Trophoblast cell (in vitro differentiated cells and primary cell): ENCODE measurements at regions not wholly inside any gene's neighbourhood (a gene's known extent, or its start where the extent isn't known, plus 50 kb on each side); places are given as distances from the start of the nearest gene placed in this dataset.

Source experiments
- DNase-seq, 2 donors: peaks; one replicate each; pipeline ENCODE4 v3.0.0-alpha.2; 2016
- H2AFZ ChIP-seq: 2 replicates; pipeline ENCODE4 v1.6.1; 2013; ENCODE audit warnings: low read length, moderate library complexity, mild to moderate bottlenecking; ENCODE audit not compliant: insufficient read depth, poor library complexity
- H2AK5ac ChIP-seq: 2 replicates; pipeline ENCODE4 v1.6.1; 2013; ENCODE audit warnings: mild to moderate bottlenecking, low read length
- H2BK120ac ChIP-seq: 2 replicates; pipeline ENCODE4 v1.6.1; 2013; ENCODE audit warnings: low read length, mild to moderate bottlenecking, moderate library complexity; ENCODE audit not compliant: insufficient read depth, poor library complexity
- H2BK12ac ChIP-seq: 2 replicates; pipeline ENCODE4 v1.6.1; 2013; ENCODE audit warnings: mild to moderate bottlenecking, low read length, moderate library complexity
- H2BK5ac ChIP-seq: 2 replicates; pipeline ENCODE4 v1.6.1; 2013; ENCODE audit warnings: low read length, low read depth, moderate library complexity, mild to moderate bottlenecking; ENCODE audit not compliant: poor library complexity
- H3K14ac ChIP-seq: 2 replicates; pipeline ENCODE4 v1.6.1; 2013; ENCODE audit warnings: mild to moderate bottlenecking, low read length
- H3K18ac ChIP-seq: 2 replicates; pipeline ENCODE4 v1.6.1; 2013; ENCODE audit warnings: mild to moderate bottlenecking, low read length
- H3K23ac ChIP-seq: 2 replicates; pipeline ENCODE4 v1.6.1; 2013; ENCODE audit warnings: low read length
- H3K27ac ChIP-seq: 2 replicates; pipeline ENCODE4 v1.5.1; 2013; ENCODE audit warnings: low read depth, mild to moderate bottlenecking, inconsistent platforms, low read length, moderate library complexity
- H3K27me3 ChIP-seq: 2 replicates; pipeline ENCODE4 v1.6.1; 2013; ENCODE audit warnings: inconsistent platforms, mild to moderate bottlenecking, low read length, moderate library complexity; ENCODE audit not compliant: insufficient read depth
- H3K36me3 ChIP-seq, 2 experiments: 1 replicate in 1 of 2; 2 replicates in 1 of 2; pipeline ENCODE4 v1.6.1; 2013; ENCODE audit warnings: low read length in 2 of 2, mild to moderate bottlenecking in 2 of 2, moderate library complexity in 1 of 2; ENCODE audit not compliant: insufficient read depth in 2 of 2, control insufficient read depth in 1 of 2
- H3K4ac ChIP-seq: 2 replicates; pipeline ENCODE4 v1.6.1; 2013; ENCODE audit warnings: low read depth, mild to moderate bottlenecking, low read length, moderate library complexity
- H3K4me1 ChIP-seq, 2 experiments: 1 replicate in 1 of 2; 2 replicates in 1 of 2; pipeline ENCODE4 v1.6.1; 2013; ENCODE audit warnings: low read length in 2 of 2, mild to moderate bottlenecking in 2 of 2, moderate library complexity in 1 of 2; ENCODE audit not compliant: insufficient read depth in 2 of 2, control insufficient read depth in 1 of 2
- H3K4me2 ChIP-seq: 2 replicates; pipeline ENCODE4 v1.6.1; 2013; ENCODE audit warnings: inconsistent platforms, mild to moderate bottlenecking, low read length, moderate library complexity
- H3K4me3 ChIP-seq: 2 replicates; pipeline ENCODE4 v1.5.1; 2013; ENCODE audit warnings: mild to moderate bottlenecking, low read depth, low read length, inconsistent platforms
- H3K79me1 ChIP-seq: one replicate; pipeline ENCODE4 v1.6.1; 2013; ENCODE audit warnings: low read length
- H3K79me2 ChIP-seq: 2 replicates; pipeline ENCODE4 v1.6.1; 2013; ENCODE audit warnings: low read length, mild to moderate bottlenecking; ENCODE audit not compliant: control insufficient read depth, insufficient read depth, poor library complexity
- H3K9ac ChIP-seq: 2 replicates; pipeline ENCODE4 v1.6.1; 2013; ENCODE audit warnings: mild to moderate bottlenecking, low read length
- H3K9me3 ChIP-seq: 2 replicates; pipeline ENCODE4 v1.6.1; 2013; ENCODE audit warnings: low read depth, mild to moderate bottlenecking, control low read depth, inconsistent platforms, low read length; ENCODE audit not compliant: insufficient read depth
- H4K12ac ChIP-seq: 2 replicates; pipeline ENCODE4 v1.6.1; 2013; ENCODE audit warnings: low read depth, mild to moderate bottlenecking, low read length, moderate library complexity
- H4K8ac ChIP-seq: 2 replicates; pipeline ENCODE4 v1.6.1; 2013; ENCODE audit warnings: low read depth, mild to moderate bottlenecking, low read length, moderate library complexity
- H4K91ac ChIP-seq: one replicate; pipeline ENCODE4 v1.6.1; 2013; ENCODE audit warnings: low read depth, mild to moderate bottlenecking, low read length, moderate library complexity
- WGBS: extraction: QIAGEN DNeasy Blood & Tissue Kit; methylation state at CpG from one replicate; pipeline ENCODE4 v1.1.7; 2013; ENCODE audit warnings: missing lambda C conversion rate; ENCODE audit not compliant: insufficient read length, insufficient coverage; ENCODE audit errors: extremely low coverage; 5-methylcytosine and 5-hydroxymethylcytosine counted together

- Histone ChIP-seq H3K18ac (no peak overlapping the region), H3K4me3 (no peak overlapping the region), H2BK12ac (no peak overlapping the region), H3K4me2 (no peak overlapping the region), H3K4ac (no peak overlapping the region), H2BK5ac (no peak overlapping the region), H3K79me2 (no peaks in the 10 kb centered on the region), H3K27ac (no peak overlapping the region), H4K12ac (no peak overlapping the region), H3K9me3 (peaks cover 58% of the 10 kb centered on the region), H3K14ac (no peak overlapping the region), H4K8ac (no peak overlapping the region), H4K91ac (no peak overlapping the region), H2BK120ac (no peak overlapping the region), H2AFZ (no peak overlapping the region), H3K9ac (no peak overlapping the region), H3K4me1 (no peaks in the 10 kb centered on the region), H2AK5ac (no peak overlapping the region), H3K36me3 (no peaks in the 10 kb centered on the region), H3K27me3 (no peaks in the 10 kb centered on the region), H3K23ac (no peak overlapping the region), H3K79me1 (no peaks in the 10 kb centered on the region)
- no CpG with 5 or more reads among the region's 3 CpGs for WGBS
- DNase-seq, result no peak
Observed at GRCh38 chr7:57354195-57354594, 95.8 kb upstream of the ZNF716 start.

DNA sequence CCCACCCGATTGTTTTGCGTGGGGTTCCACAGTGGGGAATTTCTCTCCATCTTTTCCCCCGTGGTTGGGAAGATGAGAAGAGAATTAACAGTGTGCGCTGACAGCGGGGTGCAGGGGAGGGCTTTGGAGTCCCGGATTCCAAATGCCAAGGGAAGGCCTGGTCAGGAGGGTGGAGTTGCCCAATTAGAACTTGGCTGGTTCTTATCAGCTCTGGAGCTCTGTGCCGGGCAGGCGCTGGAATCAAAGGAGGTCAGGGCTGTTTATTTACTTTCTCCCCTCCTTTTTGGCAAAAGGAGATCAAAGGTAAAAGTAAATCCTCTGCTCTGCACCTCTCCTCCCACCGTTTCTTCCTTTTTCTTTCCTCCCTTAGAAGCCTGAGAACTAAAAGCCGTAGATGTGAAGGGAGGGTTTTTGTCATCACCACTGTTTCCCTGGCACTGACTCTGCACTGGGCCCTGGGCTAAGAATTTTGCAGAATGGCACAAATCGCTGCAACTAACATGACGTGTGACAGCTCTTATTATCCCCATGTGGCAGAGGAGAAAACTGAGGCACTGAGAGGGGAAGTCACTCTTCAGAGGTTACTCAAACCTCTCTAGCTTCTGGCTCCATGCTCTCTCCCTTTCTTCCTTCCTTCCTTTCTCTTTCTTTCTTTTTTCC, 95.2 kb upstream of the ZNF716 start:
- H3K79me2 ChIP-seq, result no peaks in the 10 kb centered on the region
- DNase-seq, result no peak
- H2BK120ac ChIP-seq, result no peak overlapping the region
- H4K12ac ChIP-seq, result no peak overlapping the region
- no peak overlapping the region for H2AFZ ChIP-seq
- H3K79me1 ChIP-seq, result no peaks in the 10 kb centered on the region
- H4K91ac ChIP-seq, result no peak overlapping the region
- H3K9me3 ChIP-seq, result peaks cover 60% of the 10 kb centered on the region
- no peak overlapping the region for H4K8ac ChIP-seq
- H3K4ac ChIP-seq, result no peak overlapping the region
- no peaks in the 10 kb centered on the region for H3K27me3 ChIP-seq
- H3K18ac ChIP-seq, result no peak overlapping the region
- no peak overlapping the region for H2BK12ac ChIP-seq
- no peak overlapping the region for H3K4me2 ChIP-seq
- no peaks in the 10 kb centered on the region for H3K4me1 ChIP-seq
- H3K9ac ChIP-seq, result no peak overlapping the region
- H2BK5ac ChIP-seq, result no peak overlapping the region
- no peak overlapping the region for H2AK5ac ChIP-seq
- H3K36me3 ChIP-seq, result no peaks in the 10 kb centered on the region
- no peak overlapping the region for H3K4me3 ChIP-seq
- H3K27ac ChIP-seq, result no peak overlapping the region
- no peak overlapping the region for H3K14ac ChIP-seq
- WGBS, result no CpG with 5 or more reads among the region's 12 CpGs
- H3K23ac ChIP-seq, result no peak overlapping the region

- Histone ChIP-seq H3K23ac (no peak overlapping the region), H3K4me1 (no peaks in the 10 kb centered on the region), H3K27me3 (no peaks in the 10 kb centered on the region), H2BK120ac (no peak overlapping the region), H4K91ac (no peak overlapping the region), H4K12ac (no peak overlapping the region), H3K14ac (no peak overlapping the region), H2BK5ac (no peak overlapping the region), H3K4me3 (no peak overlapping the region), H3K4ac (no peak overlapping the region), H3K27ac (no peak overlapping the region), H3K79me2 (no peaks in the 10 kb centered on the region), H3K79me1 (no peaks in the 10 kb centered on the region), H3K9me3 (peaks cover 55% of the 10 kb centered on the region), H2AFZ (no peak overlapping the region), H2AK5ac (no peak overlapping the region), H2BK12ac (no peak overlapping the region), H3K9ac (no peak overlapping the region), H4K8ac (no peak overlapping the region), H3K4me2 (no peak overlapping the region), H3K36me3 (no peaks in the 10 kb centered on the region), H3K18ac (no peak overlapping the region)
- WGBS, result no CpG with 5 or more reads among the region's 2 CpGs
- DNase-seq, result no peak
Observed at GRCh38 chr7:57361406-57361805, 88.6 kb upstream of the ZNF716 start.

GRCh38 chr7:57362868-57363267, 87.1 kb upstream of the ZNF716 start:
- Histone ChIP-seq H3K23ac (no peak overlapping the region), H3K9me3 (peaks cover 61% of the 10 kb centered on the region), H2AK5ac (no peak overlapping the region), H4K91ac (no peak overlapping the region), H3K4ac (no peak overlapping the region), H3K4me3 (no peak overlapping the region), H3K18ac (no peak overlapping the region), H3K27ac (no peak overlapping the region), H3K36me3 (no peaks in the 10 kb centered on the region), H3K9ac (no peak overlapping the region), H2BK12ac (no peak overlapping the region), H2BK120ac (no peak overlapping the region), H4K8ac (no peak overlapping the region), H4K12ac (no peak overlapping the region), H3K14ac (no peak overlapping the region), H3K79me2 (no peaks in the 10 kb centered on the region), H3K27me3 (no peaks in the 10 kb centered on the region), H2BK5ac (no peak overlapping the region), H2AFZ (no peak overlapping the region), H3K79me1 (no peaks in the 10 kb centered on the region), H3K4me2 (no peak overlapping the region), H3K4me1 (no peaks in the 10 kb centered on the region)
- no CpG with 5 or more reads among the region's 5 CpGs for WGBS
- DNase-seq, result no peak
